ENCODE measurements at regions not wholly inside any gene's neighbourhood (a gene's known extent, or its start where the extent isn't known, plus 50 kb on each side); places are given as distances from the start of the nearest gene placed in this dataset.

GRCh38 chr2:80822999-80823398 lies 518.4 kb upstream of the LRRTM1 start:
- Mint-ChIP-seq H3K4me1 (no peaks in the 10 kb centered on the region), H3K27me3 (no peaks in the 10 kb centered on the region), H3K4me3 (no peak overlapping the region), H3K36me3 (ENCODE audit: insufficient read depth) (no peaks in the 10 kb centered on the region), H3K27ac (ENCODE audit: low read depth) (no peak overlapping the region), H3K9me3 (peaks cover 27% of the 10 kb centered on the region)
- DNase-seq (ENCODE audit: low spot score in 2 of 2), result no peak
- ATAC-seq (replicated peaks; ENCODE audit: extremely low read depth, poor library complexity, severe bottlenecking), result no peak

GRCh38 chr2:80815259-80815658 lies 510.7 kb upstream of the LRRTM1 start:
- Mint-ChIP-seq H3K9me3 (peaks cover 48% of the 10 kb centered on the region), H3K4me1 (no peaks in the 10 kb centered on the region), H3K4me3 (no peak overlapping the region), H3K36me3 (ENCODE audit: insufficient read depth) (no peaks in the 10 kb centered on the region), H3K27ac (ENCODE audit: low read depth) (no peak overlapping the region), H3K27me3 (no peaks in the 10 kb centered on the region)
- no peak for DNase-seq (ENCODE audit: low spot score in 2 of 2)
- ATAC-seq (replicated peaks; ENCODE audit: extremely low read depth, poor library complexity, severe bottlenecking), result no peak

- Mint-ChIP-seq H3K27me3 (no peaks in the 10 kb centered on the region), H3K4me1 (no peaks in the 10 kb centered on the region), H3K36me3 (ENCODE audit: insufficient read depth) (no peaks in the 10 kb centered on the region), H3K9me3 (peaks cover 16% of the 10 kb centered on the region), H3K27ac (ENCODE audit: low read depth) (no peak overlapping the region), H3K4me3 (no peak overlapping the region)
- DNase-seq (ENCODE audit: low spot score in 2 of 2) (no peak), ATAC-seq (replicated peaks; ENCODE audit: extremely low read depth, poor library complexity, severe bottlenecking) (no peak)
These were observed 482.0 kb upstream of the LRRTM1 start for GRCh38 chr2:80786584-80786983.

GRCh38 chr2:80778704-80779103 lies 474.2 kb upstream of the LRRTM1 start:
- H3K4me1 Mint-ChIP-seq, result no peaks in the 10 kb centered on the region
- no peak overlapping the region for H3K4me3 Mint-ChIP-seq
- peaks cover 28% of the 10 kb centered on the region for H3K9me3 Mint-ChIP-seq
- ATAC-seq (replicated peaks; ENCODE audit: extremely low read depth, poor library complexity, severe bottlenecking) (no peak), DNase-seq (ENCODE audit: low spot score in 2 of 2) (no peak)
- no peaks in the 10 kb centered on the region for H3K36me3 Mint-ChIP-seq (ENCODE audit: insufficient read depth)
- H3K27me3 Mint-ChIP-seq, result no peaks in the 10 kb centered on the region
- no peak overlapping the region for H3K27ac Mint-ChIP-seq (ENCODE audit: low read depth)

GRCh38 chr2:80748592-80748991 lies 444.0 kb upstream of the LRRTM1 start:
- H3K9me3 Mint-ChIP-seq, result peaks cover 34% of the 10 kb centered on the region

GRCh38 chr2:80737047-80737446 lies 432.5 kb upstream of the LRRTM1 start:
- no peaks in the 10 kb centered on the region for H3K36me3 Mint-ChIP-seq (ENCODE audit: insufficient read depth)
- no peak for ATAC-seq (replicated peaks; ENCODE audit: extremely low read depth, poor library complexity, severe bottlenecking)

More at GRCh38 chr2:80748592-80748991, 444.0 kb upstream of the LRRTM1 start:
- Mint-ChIP-seq H3K27ac (ENCODE audit: low read depth) (no peak overlapping the region), H3K4me1 (no peaks in the 10 kb centered on the region), H3K36me3 (ENCODE audit: insufficient read depth) (no peaks in the 10 kb centered on the region), H3K4me3 (no peak overlapping the region), H3K27me3 (no peaks in the 10 kb centered on the region)
- no peak for DNase-seq (ENCODE audit: low spot score in 2 of 2)
- ATAC-seq (replicated peaks; ENCODE audit: extremely low read depth, poor library complexity, severe bottlenecking), result no peak

GRCh38 chr2:80725001-80725400 lies 420.4 kb upstream of the LRRTM1 start:
- peaks cover 2% of the 10 kb centered on the region for H3K36me3 Mint-ChIP-seq (ENCODE audit: insufficient read depth)
- H3K27ac Mint-ChIP-seq (ENCODE audit: low read depth), result no peak overlapping the region
- H3K4me1 Mint-ChIP-seq, result no peaks in the 10 kb centered on the region
- no peaks in the 10 kb centered on the region for H3K27me3 Mint-ChIP-seq
- DNase-seq (ENCODE audit: low spot score in 2 of 2) (no peak), ATAC-seq (replicated peaks; ENCODE audit: extremely low read depth, poor library complexity, severe bottlenecking) (no peak)
- H3K4me3 Mint-ChIP-seq, result no peak overlapping the region
- H3K9me3 Mint-ChIP-seq, result peaks cover 23% of the 10 kb centered on the region

More at GRCh38 chr2:80737047-80737446, 432.5 kb upstream of the LRRTM1 start:
- Mint-ChIP-seq H3K4me1 (no peaks in the 10 kb centered on the region), H3K4me3 (no peak overlapping the region), H3K27ac (ENCODE audit: low read depth) (no peak overlapping the region), H3K9me3 (peaks cover 26% of the 10 kb centered on the region), H3K27me3 (no peaks in the 10 kb centered on the region)
- DNase-seq (ENCODE audit: low spot score in 2 of 2), result no peak

GRCh38 chr2:80722803-80723202 lies 418.3 kb upstream of the LRRTM1 start:
- H3K27ac Mint-ChIP-seq (ENCODE audit: low read depth), result no peak overlapping the region
- DNase-seq (ENCODE audit: low spot score in 2 of 2) (no peak), ATAC-seq (replicated peaks; ENCODE audit: extremely low read depth, poor library complexity, severe bottlenecking) (no peak)
- peaks cover 19% of the 10 kb centered on the region for H3K9me3 Mint-ChIP-seq
- H3K27me3 Mint-ChIP-seq, result no peaks in the 10 kb centered on the region
- H3K4me1 Mint-ChIP-seq, result no peaks in the 10 kb centered on the region
- H3K36me3 Mint-ChIP-seq (ENCODE audit: insufficient read depth), result peaks cover 2% of the 10 kb centered on the region
- H3K4me3 Mint-ChIP-seq, result no peak overlapping the region

- Mint-ChIP-seq H3K27ac (ENCODE audit: low read depth) (no peak overlapping the region), H3K27me3 (no peaks in the 10 kb centered on the region), H3K9me3 (peaks cover 19% of the 10 kb centered on the region), H3K4me3 (no peak overlapping the region), H3K4me1 (no peaks in the 10 kb centered on the region), H3K36me3 (ENCODE audit: insufficient read depth) (no peaks in the 10 kb centered on the region)
- ATAC-seq (replicated peaks; ENCODE audit: extremely low read depth, poor library complexity, severe bottlenecking), result no peak
- DNase-seq (ENCODE audit: low spot score in 2 of 2), result no peak
These were observed 415.1 kb upstream of the LRRTM1 start for GRCh38 chr2:80719607-80720006.

- Mint-ChIP-seq H3K36me3 (ENCODE audit: insufficient read depth) (no peaks in the 10 kb centered on the region), H3K27me3 (no peaks in the 10 kb centered on the region)
These were observed 410.9 kb upstream of the LRRTM1 start for GRCh38 chr2:80715433-80715832.

GRCh38 chr2:80711915-80712314 lies 407.4 kb upstream of the LRRTM1 start:
- Mint-ChIP-seq H3K4me3 (no peak overlapping the region), H3K9me3 (peaks cover 11% of the 10 kb centered on the region), H3K36me3 (ENCODE audit: insufficient read depth) (no peaks in the 10 kb centered on the region), H3K27ac (ENCODE audit: low read depth) (no peak overlapping the region), H3K27me3 (no peaks in the 10 kb centered on the region), H3K4me1 (no peaks in the 10 kb centered on the region)
- DNase-seq (ENCODE audit: low spot score in 2 of 2), result no peak
- no peak for ATAC-seq (replicated peaks; ENCODE audit: extremely low read depth, poor library complexity, severe bottlenecking)

More at GRCh38 chr2:80715433-80715832, 410.9 kb upstream of the LRRTM1 start:
- DNase-seq (ENCODE audit: low spot score in 2 of 2) (no peak), ATAC-seq (replicated peaks; ENCODE audit: extremely low read depth, poor library complexity, severe bottlenecking) (no peak)
- Mint-ChIP-seq H3K4me1 (no peaks in the 10 kb centered on the region), H3K4me3 (no peak overlapping the region), H3K9me3 (peaks cover 16% of the 10 kb centered on the region), H3K27ac (ENCODE audit: low read depth) (no peak overlapping the region)

GRCh38 chr2:80706951-80707350 lies 402.4 kb upstream of the LRRTM1 start:
- no peaks in the 10 kb centered on the region for H3K27me3 Mint-ChIP-seq

GRCh38 chr2:80706541-80706940 lies 402.0 kb upstream of the LRRTM1 start:
- H3K9me3 Mint-ChIP-seq, result peaks cover 27% of the 10 kb centered on the region
- no peaks in the 10 kb centered on the region for H3K27me3 Mint-ChIP-seq
- H3K4me3 Mint-ChIP-seq, result no peak overlapping the region
- DNase-seq (ENCODE audit: low spot score in 2 of 2), result no peak
- no peaks in the 10 kb centered on the region for H3K4me1 Mint-ChIP-seq
- no peaks in the 10 kb centered on the region for H3K36me3 Mint-ChIP-seq (ENCODE audit: insufficient read depth)
- no peak overlapping the region for H3K27ac Mint-ChIP-seq (ENCODE audit: low read depth)
- ATAC-seq (replicated peaks; ENCODE audit: extremely low read depth, poor library complexity, severe bottlenecking), result no peak

More at GRCh38 chr2:80706951-80707350, 402.4 kb upstream of the LRRTM1 start:
- H3K4me1 Mint-ChIP-seq, result no peaks in the 10 kb centered on the region
- no peak overlapping the region for H3K4me3 Mint-ChIP-seq
- H3K9me3 Mint-ChIP-seq, result peaks cover 24% of the 10 kb centered on the region
- no peak for DNase-seq (ENCODE audit: low spot score in 2 of 2)
- H3K27ac Mint-ChIP-seq (ENCODE audit: low read depth), result no peak overlapping the region
- H3K36me3 Mint-ChIP-seq (ENCODE audit: insufficient read depth), result no peaks in the 10 kb centered on the region
- no peak for ATAC-seq (replicated peaks; ENCODE audit: extremely low read depth, poor library complexity, severe bottlenecking)

- no peak overlapping the region for H3K27ac Mint-ChIP-seq (ENCODE audit: low read depth)
- DNase-seq (ENCODE audit: low spot score in 2 of 2) (no peak), ATAC-seq (replicated peaks; ENCODE audit: extremely low read depth, poor library complexity, severe bottlenecking) (no peak)
- peaks cover 42% of the 10 kb centered on the region for H3K9me3 Mint-ChIP-seq
- no peaks in the 10 kb centered on the region for H3K4me1 Mint-ChIP-seq
- H3K27me3 Mint-ChIP-seq, result no peaks in the 10 kb centered on the region
- H3K36me3 Mint-ChIP-seq (ENCODE audit: insufficient read depth), result peaks cover 2% of the 10 kb centered on the region
- H3K4me3 Mint-ChIP-seq, result no peak overlapping the region
These were observed 399.0 kb upstream of the LRRTM1 start for GRCh38 chr2:80703532-80703931.

Data from central memory CD8-positive, alpha-beta T cell (primary cell).